GM12873 (cell line): ENCODE measurements at regions not wholly inside any gene's neighbourhood (a gene's known extent, or its start where the extent isn't known, plus 50 kb on each side); places are given as distances from the start of the nearest gene placed in this dataset.

Experiments
- TF ChIP-seq, protein P1 (sequence below): IDR thresholded peaks from 2 replicates; pipeline ENCODE4 v1.5.1; 2012; ENCODE audit warnings: low read depth, mild to moderate bottlenecking, moderate library complexity, low read length, control low read depth; ENCODE audit not compliant: insufficient read depth; ENCODE audit errors: missing control alignments

DNA sequence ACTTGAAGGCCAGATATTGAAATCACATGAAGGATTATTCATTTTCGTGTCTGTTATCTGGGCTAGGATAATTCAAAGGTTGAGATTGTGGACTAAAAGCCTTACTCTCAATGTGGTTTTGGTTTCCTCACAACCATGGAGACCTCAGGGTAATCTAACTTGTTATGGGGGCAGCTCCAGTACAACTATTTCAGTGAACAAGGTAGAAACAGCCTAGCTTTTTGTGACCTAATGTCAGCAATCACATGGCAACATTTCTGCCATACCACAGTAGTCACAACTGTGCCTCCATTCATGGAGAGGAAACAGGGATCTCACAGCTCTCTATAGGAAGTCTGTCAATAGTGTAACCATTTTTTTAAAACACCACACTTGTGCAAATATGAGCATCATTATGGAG, 62.4 kb upstream of the RARB start:
- TF ChIP-seq, protein P1, sequence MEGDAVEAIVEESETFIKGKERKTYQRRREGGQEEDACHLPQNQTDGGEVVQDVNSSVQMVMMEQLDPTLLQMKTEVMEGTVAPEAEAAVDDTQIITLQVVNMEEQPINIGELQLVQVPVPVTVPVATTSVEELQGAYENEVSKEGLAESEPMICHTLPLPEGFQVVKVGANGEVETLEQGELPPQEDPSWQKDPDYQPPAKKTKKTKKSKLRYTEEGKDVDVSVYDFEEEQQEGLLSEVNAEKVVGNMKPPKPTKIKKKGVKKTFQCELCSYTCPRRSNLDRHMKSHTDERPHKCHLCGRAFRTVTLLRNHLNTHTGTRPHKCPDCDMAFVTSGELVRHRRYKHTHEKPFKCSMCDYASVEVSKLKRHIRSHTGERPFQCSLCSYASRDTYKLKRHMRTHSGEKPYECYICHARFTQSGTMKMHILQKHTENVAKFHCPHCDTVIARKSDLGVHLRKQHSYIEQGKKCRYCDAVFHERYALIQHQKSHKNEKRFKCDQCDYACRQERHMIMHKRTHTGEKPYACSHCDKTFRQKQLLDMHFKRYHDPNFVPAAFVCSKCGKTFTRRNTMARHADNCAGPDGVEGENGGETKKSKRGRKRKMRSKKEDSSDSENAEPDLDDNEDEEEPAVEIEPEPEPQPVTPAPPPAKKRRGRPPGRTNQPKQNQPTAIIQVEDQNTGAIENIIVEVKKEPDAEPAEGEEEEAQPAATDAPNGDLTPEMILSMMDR: no peak

DNA sequence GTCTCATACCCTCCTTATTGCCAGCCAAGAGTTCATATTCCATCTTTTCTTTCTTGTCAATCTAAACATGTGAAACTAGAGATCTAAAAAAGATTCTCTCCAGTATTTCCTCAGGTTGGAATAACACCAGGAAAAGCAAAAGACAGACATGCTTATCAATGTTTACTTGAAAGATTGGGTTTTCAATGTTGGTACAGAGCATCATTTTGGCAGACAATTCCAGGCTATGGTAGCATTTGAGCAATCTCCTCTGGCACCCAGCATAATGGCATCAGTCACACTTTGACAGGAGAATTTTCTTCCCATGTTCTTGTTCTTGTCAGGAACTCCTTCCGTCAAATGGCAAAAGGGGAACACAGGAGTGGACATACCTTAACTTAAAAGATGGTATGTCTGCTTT, 61.0 kb upstream of the RARB start:
- TF ChIP-seq, protein P1: no peak

DNA sequence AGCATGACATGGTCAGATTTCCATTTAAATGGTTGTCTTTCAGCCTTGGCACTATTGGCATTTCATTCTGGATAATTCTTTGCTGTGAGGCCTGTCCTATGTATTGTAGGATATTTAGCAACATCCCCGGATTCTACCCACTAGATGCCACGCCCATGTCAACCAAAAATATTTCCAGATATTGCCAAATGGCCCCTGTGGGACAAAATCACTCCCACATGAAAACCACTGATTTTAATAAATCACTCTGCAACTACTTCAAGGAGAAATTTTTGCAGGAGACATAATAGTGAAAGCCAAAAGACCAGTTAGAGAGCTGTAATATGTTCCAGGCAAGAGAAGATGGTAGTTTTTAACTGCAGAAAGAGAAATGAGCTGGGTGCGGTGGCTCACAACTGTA, 55.9 kb upstream of the RARB start:
- TF ChIP-seq, protein P1: no peak

DNA sequence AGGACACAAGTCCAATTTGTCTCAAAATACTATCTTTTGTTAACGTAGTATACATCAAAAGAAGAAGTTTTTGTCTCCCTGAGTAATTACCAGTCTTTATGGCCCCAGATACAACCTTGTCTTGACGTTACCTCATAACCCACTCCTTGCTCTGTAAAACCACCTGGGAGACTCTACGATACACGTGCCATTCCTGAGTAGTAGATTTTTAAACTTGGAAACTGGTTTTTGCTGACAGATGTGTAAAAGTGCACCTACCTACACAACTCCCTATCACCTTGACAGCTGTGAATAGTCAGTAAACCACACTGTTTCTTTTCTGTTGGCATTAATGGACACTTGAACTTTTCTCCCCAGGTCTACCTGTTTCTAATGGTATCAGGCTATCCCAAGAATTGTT, 51.7 kb upstream of the RARB start:
- TF ChIP-seq, protein P1: no peak

DNA sequence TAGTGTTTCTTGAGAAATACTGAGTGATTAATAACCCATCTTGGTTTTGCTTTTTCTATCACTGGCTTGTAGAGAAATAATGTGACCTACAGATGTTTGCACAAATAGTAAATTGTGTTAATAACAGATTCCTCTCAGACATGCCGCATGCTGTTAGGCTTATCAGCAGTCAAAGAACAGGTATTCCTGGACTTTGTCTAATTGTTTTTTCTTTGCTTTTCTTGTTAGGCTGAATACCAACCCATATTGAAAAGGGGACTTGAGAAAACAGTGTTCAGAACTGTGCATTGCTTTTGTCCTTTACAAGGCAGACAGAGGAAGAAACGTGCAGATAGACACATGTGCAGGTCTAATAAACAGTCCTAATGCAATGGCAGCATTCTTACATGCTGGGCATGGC, 51.0 kb upstream of the RARB start:
- TF ChIP-seq, protein P1: no peak
